HG02943 (cell line): ENCODE measurements at regions not wholly inside any gene's neighbourhood (a gene's known extent, or its start where the extent isn't known, plus 50 kb on each side); places are given as distances from the start of the nearest gene placed in this dataset.

ENCODE experiments used
- ATAC-seq: cut with Tn5 transposase; IDR thresholded peaks from one replicate; pipeline ENCODE4 v1.9.1; 2021; ENCODE audit warnings: mild to moderate bottlenecking, low read depth, moderate library complexity; ENCODE audit not compliant: unreplicated experiment

DNA sequence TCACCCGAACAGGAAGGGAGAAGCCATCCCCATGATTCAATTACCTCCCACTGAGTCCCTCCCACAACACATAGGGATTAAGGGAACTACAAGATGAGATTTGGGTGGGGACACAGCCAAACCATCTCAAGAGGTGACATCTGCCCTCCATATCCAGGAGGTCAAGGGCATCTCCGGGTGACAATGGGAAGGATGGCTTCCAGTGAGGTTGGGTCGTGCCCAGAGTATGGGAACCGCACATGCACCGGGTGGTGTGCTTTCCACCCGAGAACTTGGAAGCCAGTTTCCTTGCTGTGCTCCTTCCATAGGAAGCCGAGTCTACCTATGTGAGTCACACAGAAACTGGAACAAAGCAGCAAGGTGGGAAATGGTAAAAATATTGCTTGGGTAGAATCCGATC, 216.9 kb upstream of the SALL3 start:
- no peak for ATAC-seq

DNA sequence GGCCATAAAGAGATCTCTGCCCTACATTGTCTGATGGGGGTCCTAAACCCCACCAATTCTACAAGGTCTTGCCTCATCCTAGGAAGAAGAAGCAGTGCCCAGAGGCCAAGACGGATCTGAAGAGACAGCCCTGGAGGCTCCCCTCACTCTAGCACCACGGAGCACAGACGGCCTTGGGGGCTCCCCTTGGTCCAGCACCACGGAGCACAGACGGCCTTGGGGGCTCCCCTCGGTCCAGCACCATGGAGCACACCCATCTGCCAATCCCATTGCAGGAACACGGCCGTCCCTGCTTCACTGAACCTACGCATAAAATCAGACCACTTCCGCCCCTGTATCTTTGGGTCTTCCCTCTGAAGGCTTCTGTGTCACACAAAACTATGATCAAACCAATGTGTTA, 215.1 kb upstream of the SALL3 start:
- ATAC-seq = no peak

DNA sequence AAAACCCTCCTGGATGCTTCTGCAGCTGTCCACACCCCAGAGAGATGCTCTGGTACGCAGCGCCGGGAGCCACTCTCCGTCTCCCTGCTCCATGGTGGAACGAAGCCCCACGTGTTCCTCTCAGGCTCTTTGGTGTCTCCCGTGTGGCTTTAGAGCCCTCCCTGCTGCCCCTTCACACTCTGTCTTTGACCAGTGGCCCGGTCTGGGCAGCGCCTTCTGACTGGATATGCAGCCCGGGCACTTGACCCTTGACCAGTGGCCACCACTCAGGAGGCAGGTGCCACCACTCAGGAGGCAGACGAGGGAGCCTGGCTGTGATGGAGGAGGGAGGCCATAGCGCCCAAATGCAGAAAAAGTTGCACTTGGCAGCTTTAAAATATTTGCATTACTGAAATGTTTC, 214.5 kb upstream of the SALL3 start:
- no peak for ATAC-seq

DNA sequence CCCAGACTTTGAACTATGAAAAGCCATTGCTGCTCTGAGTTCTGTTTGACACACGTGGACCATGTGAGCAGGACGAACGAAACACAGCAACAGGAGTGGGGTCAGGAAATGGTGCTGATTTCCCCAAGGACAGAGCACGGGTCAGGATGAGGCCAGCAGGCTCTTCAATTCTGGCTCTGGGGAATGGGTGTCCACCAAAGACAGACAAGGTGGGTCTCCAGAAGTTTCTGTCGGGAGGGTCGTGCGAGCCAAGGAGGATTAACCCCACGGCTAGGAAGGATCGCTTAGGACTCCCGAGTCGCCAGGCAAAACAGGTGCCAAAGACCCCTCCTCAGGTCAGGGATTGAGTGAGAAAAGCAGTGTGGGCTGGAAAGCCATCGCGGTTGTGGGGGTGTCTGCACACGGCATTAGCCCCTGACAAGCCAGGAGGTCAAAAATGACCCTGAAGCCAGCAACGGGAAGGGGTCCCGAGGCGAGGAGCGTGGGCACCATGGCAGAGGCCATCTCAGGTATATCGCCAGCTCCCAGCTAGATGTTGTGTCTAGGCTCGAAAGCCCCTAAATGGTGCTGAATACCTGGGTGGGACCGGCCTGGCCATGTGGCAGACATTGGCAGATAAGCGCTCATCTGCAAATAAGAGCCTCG, 213.9 kb upstream of the SALL3 start:
- ATAC-seq = no peak

DNA sequence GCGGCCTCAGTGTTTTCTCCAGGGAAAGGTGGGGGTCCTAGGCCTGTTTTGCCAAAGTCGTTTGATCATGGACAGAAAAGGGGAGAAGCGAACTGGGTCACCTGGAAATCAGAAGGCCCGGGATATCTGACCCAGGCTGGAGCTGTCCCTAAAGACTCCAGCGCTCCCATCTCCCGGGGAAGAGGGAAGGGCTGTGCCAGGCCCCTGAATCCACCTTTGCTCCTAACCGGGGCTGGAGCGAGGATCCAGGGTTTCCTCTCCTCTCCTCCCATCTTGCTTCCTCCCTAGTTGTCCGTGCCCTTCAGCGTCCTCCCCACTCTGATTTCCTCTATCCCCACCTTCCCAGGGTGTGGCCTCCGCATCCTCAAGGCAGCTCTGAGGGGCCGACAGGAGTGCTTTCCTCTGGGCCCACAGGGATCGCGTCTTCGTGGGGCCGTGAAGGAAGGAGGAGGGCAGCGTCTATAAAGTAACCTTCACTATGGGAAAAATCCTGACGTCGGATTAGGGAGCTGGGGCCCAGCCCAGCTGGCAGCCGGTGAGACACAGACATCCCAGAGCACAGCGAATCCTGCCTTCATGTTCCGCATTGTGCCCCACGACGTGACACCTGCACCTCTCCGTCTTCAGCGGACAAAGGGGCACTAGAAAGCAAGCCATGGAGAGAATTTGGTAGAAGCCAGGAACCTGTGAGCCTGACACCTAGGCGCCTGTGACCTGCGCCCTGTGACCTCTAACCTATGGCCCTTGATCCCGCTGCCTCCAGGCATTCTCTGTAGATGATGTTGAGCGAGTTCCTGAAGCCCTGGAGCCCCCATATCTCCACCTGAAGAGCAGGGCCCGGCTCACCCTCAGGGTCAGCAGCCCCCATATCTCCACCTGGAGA, 212.7 kb upstream of the SALL3 start:
- no peak for ATAC-seq

DNA sequence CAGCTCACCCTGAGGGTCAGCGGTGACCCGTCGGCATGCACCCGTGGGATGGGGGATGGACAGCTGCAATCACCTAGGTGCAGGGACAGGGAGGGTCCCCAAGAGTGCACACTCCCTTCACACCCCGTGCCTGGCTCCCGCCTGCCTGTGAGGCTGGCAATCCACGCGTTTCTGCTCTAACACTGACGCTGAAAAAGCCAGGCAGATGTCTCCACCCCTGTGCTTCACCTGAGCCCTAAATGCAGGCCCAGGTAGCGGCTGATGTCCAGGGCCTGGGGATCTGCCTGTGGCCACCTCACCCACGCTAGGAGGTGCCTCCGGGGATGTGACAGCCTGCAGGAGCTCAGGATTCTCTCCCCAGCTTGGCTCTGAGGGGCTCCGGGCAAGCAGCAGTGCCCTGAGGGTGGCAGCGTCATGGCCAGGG, 212.0 kb upstream of the SALL3 start:
- no peak for ATAC-seq

DNA sequence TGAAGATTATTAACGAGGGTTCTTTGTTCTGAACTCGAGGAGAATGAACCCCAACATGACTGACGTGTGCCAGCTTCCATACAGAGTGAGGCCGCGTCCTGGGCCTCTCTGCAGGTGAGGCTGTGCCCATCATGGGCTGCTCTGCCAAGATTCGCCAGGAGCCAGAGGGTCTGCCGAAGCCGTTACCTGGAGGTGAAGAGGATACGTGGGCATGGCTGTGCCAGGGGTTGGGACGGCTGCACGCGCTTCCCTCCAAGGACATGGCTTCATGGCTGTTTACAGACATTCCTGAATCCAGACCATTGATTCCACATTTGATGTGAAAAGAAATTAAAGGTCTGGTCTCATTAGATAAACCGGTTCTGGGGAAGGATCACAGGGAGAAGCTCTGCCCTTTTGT, 211.4 kb upstream of the SALL3 start:
- ATAC-seq = no peak

DNA sequence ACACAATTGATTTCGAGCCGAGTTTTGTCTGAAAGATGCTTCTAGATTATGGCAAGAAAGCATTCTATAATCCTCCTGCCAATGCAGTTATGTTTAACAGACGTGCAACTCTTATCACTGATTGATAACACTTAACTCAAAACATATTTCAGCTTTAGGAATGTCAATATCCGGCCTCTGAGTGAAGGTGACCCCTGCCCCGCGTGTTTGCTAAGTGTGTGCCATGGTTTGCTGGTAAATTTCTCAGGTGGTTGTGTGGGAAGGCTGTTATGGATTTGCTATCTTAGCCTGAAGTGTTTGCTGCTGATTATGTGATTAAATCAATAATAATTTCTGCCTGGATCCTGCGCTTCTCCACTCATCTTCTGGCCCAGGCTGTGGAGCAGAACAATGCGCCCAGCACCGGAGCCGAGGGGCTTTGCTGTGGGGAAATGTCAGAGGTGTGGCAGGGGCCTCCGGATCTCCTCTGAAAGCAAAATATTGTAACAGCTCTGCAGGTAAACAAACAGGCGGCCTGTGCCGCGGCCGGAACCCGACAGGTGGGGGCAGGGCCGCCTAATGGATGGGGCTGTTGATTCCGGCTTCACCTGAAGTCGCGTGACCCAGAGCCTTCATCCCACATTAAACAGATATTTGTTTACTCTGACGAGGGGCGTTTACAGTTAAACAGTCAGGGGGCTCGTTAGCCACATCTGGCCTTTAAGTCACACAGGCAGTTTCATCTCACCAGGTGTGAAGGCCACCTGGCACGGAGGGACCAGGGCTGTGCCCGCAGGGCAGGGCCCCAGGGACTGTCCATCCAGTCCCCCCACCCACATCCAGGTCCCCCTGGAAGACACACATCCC, 210.7 kb upstream of the SALL3 start:
- ATAC-seq = no peak

DNA sequence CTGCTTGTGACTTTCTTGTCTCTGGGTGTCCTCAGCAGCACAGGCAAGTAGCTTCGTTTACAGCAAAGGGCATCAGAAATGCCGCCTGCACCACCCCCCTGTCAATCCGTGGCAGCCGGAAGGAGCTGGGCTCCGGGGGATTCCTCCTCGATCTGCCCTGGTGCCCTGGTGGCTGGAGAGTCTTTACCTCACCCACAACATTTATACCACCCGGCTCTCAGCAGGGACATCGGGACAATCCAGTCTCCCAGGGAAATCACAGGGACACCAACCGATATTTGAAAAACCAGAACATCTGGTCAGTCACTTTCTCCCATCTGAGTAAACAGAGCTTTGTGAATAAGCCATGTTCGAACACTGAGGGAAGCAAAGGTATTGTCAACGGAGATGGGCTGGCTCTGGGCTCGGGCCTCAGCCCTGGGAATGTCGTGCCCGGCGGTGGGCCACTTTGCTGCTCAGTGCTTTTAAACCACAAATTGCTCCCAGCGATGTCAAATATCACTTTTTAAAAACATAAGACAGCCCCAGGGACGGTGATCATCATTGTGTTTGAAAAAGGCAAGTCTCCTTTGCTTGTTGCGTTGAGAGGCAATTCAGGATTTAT, 210.0 kb upstream of the SALL3 start:
- no peak for ATAC-seq

DNA sequence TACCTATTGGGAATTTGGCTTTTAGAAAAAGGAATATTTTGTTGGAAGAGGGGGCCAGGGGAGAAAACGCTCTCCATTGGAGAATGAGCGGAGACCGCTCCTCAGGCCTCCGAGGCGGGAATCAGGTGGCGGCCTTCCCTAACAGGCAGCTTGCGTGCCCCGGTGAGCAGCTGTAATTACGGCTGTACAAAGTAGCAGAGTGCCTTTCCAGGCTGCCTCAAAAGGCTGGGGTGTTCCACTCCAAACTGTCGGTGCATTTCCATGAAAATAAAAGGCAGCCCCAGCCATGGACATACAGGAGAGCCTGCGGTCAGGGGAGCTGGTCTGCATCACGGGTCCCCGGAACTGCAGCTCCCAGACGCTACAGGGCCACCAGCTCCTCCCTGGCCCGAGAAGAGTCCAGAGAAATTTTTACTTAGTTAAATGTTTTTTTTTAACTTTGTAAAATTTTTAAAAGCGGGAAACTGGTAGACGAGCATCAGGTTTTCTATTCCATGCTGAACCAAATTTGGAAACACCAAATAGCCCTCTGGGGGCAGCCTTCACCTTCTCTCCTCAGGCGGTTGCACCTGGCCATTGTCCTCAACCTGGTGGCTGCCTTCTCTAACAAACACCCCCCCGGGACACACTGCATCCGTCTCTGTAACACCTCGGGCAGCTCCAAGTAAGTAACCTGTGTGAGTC, 209.3 kb upstream of the SALL3 start:
- ATAC-seq = no peak

DNA sequence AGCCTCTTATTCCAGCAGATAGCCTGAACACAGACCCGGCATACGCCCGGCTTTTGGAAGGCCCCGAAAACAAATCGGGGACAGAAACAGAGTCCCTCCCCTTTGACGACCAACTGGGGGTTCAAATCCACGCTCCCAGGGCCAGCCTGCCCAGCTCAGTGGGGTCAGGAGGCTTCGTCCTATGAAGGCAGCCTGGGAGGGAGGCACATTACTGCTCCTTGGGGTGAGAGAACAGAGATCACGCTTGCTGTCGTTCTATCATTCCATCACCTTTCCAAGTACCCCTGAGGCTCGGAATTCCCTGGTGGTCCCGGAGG, 208.8 kb upstream of the SALL3 start:
- ATAC-seq = no peak

DNA sequence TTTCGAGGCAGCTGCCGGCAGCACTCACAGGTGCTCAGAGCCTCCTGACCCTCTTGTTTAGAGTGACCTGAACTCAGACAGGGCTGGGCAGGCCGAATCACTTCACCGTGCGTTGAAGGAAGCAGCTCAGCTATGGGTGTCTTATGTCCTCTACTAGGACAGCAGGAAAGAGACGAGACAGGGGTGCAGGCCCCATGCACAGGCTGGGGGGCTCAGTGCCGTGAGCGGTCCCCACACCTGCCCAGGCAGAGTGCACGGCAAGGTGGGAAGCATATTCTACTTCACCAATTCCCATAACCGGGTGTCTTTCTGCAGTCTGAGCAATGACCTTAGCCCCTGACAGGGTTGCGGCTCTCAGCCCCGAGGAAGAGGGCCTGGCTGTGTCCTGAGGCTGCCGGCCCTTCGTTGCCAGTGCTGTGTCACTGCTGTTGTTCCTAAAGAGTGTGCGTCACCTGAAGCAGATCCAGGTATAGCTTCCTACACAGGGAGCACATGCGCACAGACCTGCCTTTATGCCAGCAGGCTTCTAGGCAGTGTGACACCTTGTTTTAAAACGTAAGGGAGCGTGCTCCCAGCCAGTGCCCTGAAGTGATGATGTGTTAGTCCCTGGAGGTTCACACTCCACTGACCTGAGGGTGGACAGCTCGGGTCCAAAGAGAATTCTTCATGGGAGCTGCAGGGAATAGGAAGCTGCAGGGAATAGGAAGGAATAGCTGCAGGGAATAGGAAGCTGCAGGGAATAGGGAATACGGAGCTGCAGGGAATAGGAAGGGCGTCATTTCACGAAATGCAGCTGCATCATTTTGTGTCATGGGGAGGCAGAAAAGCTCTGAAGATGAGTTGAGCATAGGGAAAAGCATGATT, 207.9 kb upstream of the SALL3 start:
- no peak for ATAC-seq

DNA sequence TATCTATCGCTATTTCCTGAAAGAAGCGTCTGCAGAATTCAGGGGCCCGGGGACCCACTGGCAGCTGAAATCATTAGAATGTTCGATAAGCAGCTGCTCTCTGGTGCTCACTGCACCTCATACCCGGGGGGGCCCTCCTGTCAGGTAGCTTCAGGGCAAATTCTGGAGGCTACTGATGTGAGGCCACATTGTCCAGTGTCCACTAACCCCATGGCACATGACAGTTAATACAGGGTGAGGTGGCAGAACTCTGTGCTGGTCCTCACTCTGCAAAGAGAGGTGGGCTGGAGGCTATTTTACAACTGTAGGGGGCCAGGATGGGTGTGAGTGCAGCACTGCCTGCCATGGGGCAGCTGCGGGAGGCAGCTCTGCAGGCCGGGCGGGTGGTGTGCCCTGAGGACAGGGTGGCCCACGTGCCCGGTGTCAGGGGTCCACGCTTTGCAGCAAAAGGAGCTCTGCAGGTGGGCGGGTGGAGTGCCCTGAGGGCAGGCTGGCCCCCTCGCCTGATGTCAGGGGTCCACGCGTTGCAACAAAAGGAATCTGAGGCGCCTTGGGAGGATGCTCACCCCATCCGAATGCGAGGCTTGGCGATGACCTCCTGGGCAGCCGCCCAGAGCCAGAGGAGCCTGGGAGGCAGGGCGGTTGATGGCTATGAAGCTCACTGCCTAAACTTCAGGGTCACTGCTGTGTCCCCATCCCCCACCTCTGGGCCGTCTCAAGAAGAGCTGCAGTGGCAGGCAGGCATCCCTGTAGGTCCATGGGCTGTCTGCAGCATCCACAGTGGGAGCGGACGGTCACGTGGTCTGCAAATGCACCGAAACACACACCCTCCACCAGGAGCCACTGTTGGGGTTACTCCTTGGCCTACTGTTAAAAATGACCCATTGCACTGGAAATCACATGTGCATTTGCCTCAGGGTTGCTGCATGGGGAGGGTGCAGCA, 207.0 kb upstream of the SALL3 start:
- ATAC-seq = no peak

DNA sequence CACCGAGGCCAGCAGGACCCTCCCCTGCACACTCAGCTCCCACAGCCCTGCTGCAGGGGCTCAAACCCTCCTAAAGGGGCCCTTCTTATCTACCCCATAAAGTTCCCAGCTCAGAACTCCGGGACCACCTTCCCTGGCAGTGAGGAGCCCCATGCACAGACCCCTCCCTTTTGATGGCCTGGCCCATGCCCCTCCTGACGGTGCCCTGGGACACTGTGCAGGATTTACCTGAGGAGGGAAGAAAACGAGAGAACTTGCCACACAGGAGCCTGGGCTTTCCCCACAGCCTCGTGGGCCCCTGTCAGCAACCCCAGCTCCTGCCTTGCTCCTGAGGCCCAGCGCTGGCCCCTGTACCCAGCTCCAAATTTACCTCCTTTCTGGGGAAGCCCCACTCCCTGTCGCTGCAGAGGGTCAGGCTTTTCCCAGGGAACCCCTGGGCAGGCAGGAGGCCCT, 206.3 kb upstream of the SALL3 start:
- ATAC-seq = no peak

DNA sequence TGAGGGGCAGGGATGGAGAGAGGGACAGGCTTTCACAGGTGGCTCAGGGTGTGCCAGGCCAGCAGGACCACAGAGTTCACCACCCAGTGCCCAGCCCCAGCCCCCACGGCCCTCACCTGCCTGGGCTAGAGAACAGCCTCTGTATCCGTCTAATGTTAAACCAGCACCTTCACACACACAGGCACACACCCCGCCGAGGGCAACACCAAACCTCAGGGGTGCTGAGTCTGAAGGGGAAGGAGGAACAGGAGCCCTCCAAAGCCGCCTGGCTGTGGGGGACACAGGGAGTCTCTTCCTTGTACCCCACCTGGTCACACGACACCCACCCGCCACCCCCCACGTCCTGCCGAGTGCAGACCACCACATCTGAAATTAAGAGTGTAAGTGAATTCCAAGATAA, 205.8 kb upstream of the SALL3 start:
- ATAC-seq = no peak

DNA sequence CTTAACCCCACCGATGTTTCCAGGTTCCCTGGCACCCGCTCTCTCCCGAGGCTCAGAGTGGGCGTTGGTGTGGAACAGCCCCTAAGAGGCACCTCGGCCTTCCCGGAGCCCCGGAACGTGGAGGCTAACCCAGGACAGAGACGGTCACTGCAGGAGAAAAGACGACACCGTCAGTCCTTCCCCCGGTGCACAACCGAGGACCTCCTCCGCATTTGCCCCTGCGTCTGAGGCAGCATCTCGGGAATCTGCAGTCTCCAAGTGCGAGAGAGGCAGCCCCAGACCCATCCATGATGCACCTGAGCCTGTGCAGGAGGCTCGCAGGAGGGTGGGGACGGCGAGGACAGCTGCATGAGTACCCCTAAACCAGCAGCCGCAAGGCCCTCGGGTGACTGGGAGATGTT, 204.9 kb upstream of the SALL3 start:
- ATAC-seq = no peak

DNA sequence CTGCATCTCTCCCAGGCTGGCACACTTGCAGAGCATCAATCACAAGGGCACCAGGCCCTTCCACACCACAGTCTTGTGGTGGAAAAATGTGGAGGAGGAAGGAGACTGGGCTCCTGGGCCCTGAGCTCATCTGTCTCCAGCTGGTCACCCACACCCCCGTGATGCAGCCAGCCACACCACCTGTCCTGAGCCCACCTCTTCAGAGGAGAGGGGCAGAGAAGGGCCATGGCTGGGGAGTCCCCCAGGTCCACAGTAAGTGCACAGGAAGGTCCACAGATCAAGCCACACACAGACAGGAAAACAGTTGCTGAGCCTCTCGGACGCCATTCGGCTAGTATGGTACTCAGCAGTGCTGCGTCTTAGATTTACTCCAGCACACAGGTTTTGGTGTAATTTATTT, 203.5 kb upstream of the SALL3 start:
- ATAC-seq = no peak

DNA sequence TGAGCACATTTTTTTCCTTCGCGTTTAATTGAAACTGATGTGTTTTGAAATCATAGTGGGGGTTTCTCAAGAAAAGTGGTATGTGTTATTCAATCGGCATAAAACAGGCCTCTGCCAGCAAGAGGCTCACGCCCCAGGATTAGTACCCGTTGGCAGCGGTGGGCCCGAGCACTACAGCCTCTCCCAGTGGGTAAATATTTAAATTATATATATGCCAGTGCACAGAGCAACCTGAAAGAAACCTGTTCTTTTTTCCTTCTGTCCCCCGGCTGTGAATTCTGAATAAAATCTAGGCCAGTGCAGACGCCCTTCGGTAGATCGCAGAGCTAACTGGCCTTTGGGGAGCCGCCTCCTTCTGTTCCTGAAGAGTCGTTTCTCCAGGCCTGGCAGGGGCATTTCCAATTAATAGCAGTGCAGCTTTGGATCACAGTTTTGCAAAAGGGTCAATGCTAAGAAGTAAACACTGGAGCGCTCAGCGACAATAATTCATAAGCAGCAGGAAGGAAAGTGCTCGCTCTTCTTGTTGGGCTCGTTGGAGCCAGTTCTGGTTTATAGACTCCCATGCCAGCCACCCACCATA, 202.8 kb upstream of the SALL3 start:
- ATAC-seq = no peak
